ENCODE measurements at regions not wholly inside any gene's neighbourhood (a gene's known extent, or its start where the extent isn't known, plus 50 kb on each side); places are given as distances from the start of the nearest gene placed in this dataset.

DNA sequence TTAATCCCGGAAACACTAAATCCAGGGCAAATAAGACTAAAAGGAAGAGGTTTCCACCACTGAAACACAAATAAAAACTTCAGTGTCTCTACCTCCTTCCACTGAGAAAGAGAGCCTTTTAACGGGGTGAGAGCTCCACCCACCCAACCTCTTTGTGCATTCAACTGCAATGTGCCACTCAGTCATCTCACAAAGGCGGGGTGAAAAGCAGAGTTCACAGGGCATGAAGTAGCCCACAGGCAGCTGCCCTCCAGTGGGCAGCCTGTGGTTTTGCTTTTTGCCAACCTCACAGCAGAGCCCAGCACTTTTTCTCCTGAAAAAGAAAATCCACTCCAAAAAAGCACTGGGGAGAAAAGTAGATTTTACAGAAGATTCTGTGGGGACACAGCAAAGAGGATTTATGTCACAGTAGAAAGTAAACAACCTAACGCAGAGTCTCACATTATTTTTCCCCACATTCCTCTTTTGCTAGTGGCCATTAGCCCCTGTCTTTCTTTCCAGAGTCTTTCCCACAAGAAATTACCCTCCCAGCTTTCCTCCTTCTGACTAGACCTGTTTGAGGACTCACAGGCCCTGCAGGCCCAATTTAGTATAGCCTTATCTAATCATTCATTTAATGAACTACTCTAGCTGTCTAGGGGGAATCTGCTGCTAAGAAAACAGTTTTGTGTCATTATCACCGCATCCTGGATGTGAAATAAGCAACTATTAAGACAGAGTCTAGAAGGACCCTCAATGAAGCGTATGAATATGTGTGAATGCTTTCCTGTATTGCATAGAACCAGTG, 753.8 kb upstream of the FOXG1 start:
- Mint-ChIP-seq H3K4me1 (no peaks in the 10 kb centered on the region), H3K27me3 (no peaks in the 10 kb centered on the region), H3K36me3 (ENCODE audit: low read depth) (no peaks in the 10 kb centered on the region), H3K27ac (no peak overlapping the region), H3K4me3 (no peak overlapping the region)
- no peak for DNase-seq
- no peaks in the 10 kb centered on the region for H3K9me3 ChIP-seq (ENCODE audit: control insufficient read depth, low read length, poor library complexity, severe bottlenecking)
- ATAC-seq = no peak

DNA sequence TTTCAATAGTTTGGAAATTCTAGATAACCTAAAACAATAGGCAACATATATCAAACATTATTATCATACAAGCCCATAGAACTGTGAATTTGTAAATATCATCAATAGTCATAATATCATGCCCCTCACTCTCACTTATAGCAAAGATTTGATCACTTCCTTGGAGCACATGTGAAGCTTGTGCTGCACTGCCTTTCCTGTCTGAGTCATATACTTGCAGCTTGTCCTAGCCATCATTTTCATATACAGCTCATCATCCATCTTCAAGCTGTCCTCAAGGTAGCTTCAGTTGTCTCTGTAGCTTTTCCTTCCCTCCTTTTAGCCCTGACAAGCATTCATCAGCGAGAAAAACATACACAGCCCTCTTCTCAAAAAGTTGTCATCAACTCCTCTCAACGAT, 746.5 kb upstream of the FOXG1 start:
- Mint-ChIP-seq H3K4me1 (no peaks in the 10 kb centered on the region), H3K27me3 (no peaks in the 10 kb centered on the region), H3K27ac (no peak overlapping the region), H3K36me3 (ENCODE audit: low read depth) (no peaks in the 10 kb centered on the region), H3K4me3 (no peak overlapping the region)
- DNase-seq (no peak), ATAC-seq (no peak)
- H3K9me3 ChIP-seq (ENCODE audit: control insufficient read depth, low read length, poor library complexity, severe bottlenecking) = no peaks in the 10 kb centered on the region

DNA sequence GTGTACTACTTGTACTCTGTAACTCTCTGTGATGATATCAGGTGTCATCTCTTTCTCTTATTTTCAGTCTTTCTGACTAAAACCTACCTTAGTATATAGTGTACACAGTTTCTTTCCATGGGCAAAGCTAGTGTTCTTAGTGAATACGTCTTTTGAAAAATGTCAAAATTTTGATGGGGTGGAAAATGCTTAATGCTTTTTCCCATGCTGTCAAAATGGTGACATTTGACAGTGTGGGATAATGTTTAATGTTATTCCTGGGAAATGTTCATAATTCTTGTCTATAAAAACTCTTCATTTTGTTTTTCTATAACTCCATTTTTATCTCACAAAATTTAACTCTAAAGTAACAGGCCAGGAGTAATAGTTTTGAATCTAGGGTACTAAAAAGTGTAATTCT, 742.7 kb upstream of the FOXG1 start:
- no peak for ATAC-seq
- H3K36me3 Mint-ChIP-seq (ENCODE audit: low read depth) = no peaks in the 10 kb centered on the region
- no peaks in the 10 kb centered on the region for H3K9me3 ChIP-seq (ENCODE audit: control insufficient read depth, low read length, poor library complexity, severe bottlenecking)
- no peak overlapping the region for H3K4me3 Mint-ChIP-seq
- no peak overlapping the region for H3K27ac Mint-ChIP-seq
- no peak for DNase-seq
- no peaks in the 10 kb centered on the region for H3K27me3 Mint-ChIP-seq
- no peaks in the 10 kb centered on the region for H3K4me1 Mint-ChIP-seq

DNA sequence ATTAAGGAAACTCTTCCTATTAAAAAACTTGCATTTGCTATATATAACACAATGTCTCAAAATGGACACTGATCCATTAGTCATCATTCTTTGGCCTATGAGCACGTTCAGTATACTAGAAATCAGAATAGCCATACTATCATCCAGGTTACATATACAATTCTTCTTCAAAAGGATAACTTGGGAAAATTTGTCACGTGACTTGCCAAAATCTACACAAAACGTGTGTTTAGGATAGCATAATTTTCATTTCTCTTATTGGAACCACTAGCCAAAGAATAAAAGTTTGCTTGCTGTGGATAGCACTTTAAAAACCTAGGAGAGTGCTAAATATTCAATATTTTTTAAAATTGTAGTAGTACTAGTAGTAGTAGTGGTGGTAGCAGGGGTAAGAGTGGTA, 714.3 kb upstream of the FOXG1 start:
- no peaks in the 10 kb centered on the region for H3K36me3 Mint-ChIP-seq (ENCODE audit: low read depth)
- H3K27me3 Mint-ChIP-seq = no peaks in the 10 kb centered on the region
- no peak for DNase-seq
- no peak overlapping the region for H3K4me3 Mint-ChIP-seq
- H3K27ac Mint-ChIP-seq = no peak overlapping the region
- no peak for ATAC-seq
- H3K4me1 Mint-ChIP-seq = no peaks in the 10 kb centered on the region
- H3K9me3 ChIP-seq (ENCODE audit: control insufficient read depth, low read length, poor library complexity, severe bottlenecking) = no peaks in the 10 kb centered on the region

DNA sequence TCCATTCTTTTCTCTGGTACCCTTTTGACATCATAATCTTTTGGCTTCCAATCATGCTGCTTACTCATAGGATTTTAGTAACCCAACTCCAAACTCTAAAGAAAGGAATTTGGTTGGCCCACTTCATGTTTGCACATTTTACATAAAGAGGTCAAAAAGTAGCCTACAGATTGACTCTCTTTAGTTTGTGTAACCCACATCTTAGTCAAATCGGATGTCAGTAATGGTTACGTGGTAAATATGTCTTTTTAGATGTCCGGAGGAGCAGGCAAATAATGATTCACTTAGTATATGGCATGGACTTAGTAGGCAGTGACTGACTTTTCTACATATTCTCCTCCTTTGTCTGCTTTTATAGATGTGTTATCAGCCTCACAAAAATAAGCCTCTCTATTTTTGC, 711.6 kb upstream of the FOXG1 start:
- Mint-ChIP-seq H3K27ac (no peak overlapping the region), H3K4me1 (no peaks in the 10 kb centered on the region), H3K4me3 (no peak overlapping the region), H3K36me3 (ENCODE audit: low read depth) (no peaks in the 10 kb centered on the region), H3K27me3 (no peaks in the 10 kb centered on the region)
- DNase-seq = no peak
- ATAC-seq = no peak
- no peaks in the 10 kb centered on the region for H3K9me3 ChIP-seq (ENCODE audit: control insufficient read depth, low read length, poor library complexity, severe bottlenecking)

DNA sequence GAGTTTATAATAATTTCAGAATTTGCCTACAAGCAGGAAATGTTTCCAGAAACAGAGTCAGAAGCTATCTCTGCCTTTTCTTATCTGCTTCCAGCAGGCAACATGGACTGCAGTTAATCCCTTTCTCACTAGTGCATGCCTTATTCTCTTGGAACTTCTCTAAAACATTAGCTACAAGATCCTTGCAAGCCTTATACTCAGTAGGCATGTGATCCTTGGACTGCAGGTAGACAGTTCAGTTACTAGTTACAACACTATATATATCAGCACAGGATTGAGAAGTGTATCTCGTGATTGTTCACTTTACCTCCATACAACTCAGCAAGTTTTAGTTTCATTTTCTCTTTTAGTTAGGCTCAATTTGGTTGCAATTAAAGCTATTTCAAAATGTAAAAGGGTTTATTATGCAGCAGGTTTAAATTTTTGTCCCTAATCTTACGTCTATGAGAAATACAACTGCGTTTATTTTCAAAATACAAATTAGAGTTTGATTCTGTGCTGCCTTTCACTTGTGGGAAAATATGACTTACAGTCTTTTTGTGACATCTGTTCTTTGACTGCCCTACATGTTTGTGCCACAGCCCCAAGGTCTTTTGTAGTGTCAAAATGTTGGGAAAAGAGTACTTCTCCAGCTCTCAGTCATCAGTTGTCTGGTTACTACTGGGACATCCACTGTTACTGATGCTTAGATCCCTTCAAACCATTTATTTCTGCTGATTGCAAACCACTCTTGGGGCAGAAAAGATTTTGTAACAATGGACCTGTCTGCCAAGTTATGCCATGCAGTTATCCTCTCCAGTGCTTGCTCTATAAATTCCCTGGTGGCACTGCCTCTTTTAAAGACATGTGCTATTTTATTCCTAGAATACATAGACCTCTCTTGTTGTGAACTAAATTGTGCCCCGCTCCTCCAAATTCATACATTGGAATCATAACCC, 709.0 kb upstream of the FOXG1 start:
- Mint-ChIP-seq H3K27me3 (no peaks in the 10 kb centered on the region), H3K4me3 (peak overlapping the region; percentile 16), H3K27ac (no peak overlapping the region), H3K36me3 (ENCODE audit: low read depth) (no peaks in the 10 kb centered on the region), H3K4me1 (no peaks in the 10 kb centered on the region)
- H3K9me3 ChIP-seq (ENCODE audit: control insufficient read depth, low read length, poor library complexity, severe bottlenecking) = no peaks in the 10 kb centered on the region
- DNase-seq = no peak
- ATAC-seq = no peak

DNA sequence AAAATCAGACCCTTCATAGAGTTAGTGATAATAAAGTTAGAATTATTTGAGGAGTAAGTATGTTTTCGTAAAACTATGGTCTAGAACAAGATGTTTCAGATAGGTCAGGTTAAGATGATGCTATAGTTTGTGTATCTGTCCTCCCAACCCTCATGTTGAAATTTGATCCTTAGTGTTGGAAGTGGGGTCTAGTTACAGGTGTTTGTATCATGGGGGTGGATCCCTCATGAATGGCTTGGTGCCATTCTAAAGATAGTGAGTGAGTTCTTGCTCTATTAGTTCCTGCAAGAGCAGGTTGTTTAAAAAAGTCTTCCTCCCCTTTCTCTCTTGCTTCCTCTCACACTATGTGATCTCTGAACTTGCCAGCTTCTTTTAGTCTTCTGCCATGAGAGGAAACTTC, 707.3 kb upstream of the FOXG1 start:
- ATAC-seq (no peak), DNase-seq (no peak)
- Mint-ChIP-seq H3K27me3 (no peaks in the 10 kb centered on the region), H3K4me1 (no peaks in the 10 kb centered on the region), H3K27ac (no peak overlapping the region), H3K4me3 (no peak overlapping the region), H3K36me3 (ENCODE audit: low read depth) (no peaks in the 10 kb centered on the region)
- no peaks in the 10 kb centered on the region for H3K9me3 ChIP-seq (ENCODE audit: control insufficient read depth, low read length, poor library complexity, severe bottlenecking)

DNA sequence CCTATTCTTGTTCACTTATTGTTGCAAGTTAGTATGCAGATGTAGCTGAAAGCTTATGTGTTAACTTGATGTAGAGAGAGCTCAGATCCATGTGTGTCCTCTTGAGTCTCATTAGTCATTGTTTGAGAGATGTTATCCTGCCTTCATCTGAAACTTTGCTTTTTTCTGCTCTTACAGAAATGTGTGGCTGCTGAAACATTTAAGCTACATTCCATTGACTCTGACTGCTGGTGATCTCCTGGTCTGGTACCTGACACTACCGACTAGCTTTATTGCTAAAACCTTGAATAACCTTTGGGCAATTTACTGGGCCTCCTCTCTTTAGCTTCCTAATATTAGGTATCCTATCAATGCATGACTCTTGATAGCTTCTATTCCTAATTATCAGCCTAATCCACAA, 705.6 kb upstream of the FOXG1 start:
- Mint-ChIP-seq H3K36me3 (ENCODE audit: low read depth) (no peaks in the 10 kb centered on the region), H3K27me3 (no peaks in the 10 kb centered on the region), H3K4me3 (no peak overlapping the region), H3K4me1 (no peaks in the 10 kb centered on the region), H3K27ac (no peak overlapping the region)
- H3K9me3 ChIP-seq (ENCODE audit: control insufficient read depth, low read length, poor library complexity, severe bottlenecking) = no peaks in the 10 kb centered on the region
- ATAC-seq (no peak), DNase-seq (no peak)

DNA sequence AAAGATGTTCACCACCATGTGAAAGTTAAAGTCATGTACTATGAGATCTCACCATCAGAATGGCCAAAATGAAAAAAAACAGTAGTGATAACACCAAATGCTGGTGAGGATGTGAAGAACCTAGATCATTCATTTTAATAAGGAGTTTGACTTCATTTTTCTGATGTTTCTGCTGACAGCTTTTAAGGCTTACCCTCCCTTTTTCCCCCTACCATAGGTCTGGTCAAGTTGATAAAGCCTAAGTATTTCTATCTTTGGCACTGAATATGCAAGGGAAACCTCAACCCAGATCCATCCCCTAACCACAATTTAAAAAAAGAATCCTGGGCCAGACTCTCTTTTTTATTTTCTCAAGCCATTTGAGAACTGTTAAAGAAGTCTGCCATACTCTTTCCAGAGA, 689.6 kb upstream of the FOXG1 start:
- no peak overlapping the region for H3K4me3 Mint-ChIP-seq
- H3K27me3 Mint-ChIP-seq = no peaks in the 10 kb centered on the region
- no peaks in the 10 kb centered on the region for H3K36me3 Mint-ChIP-seq (ENCODE audit: low read depth)
- H3K9me3 ChIP-seq (ENCODE audit: control insufficient read depth, low read length, poor library complexity, severe bottlenecking) = peaks cover 4% of the 10 kb centered on the region
- H3K4me1 Mint-ChIP-seq = no peaks in the 10 kb centered on the region
- DNase-seq (no peak), ATAC-seq (no peak)
- H3K27ac Mint-ChIP-seq = no peak overlapping the region

DNA sequence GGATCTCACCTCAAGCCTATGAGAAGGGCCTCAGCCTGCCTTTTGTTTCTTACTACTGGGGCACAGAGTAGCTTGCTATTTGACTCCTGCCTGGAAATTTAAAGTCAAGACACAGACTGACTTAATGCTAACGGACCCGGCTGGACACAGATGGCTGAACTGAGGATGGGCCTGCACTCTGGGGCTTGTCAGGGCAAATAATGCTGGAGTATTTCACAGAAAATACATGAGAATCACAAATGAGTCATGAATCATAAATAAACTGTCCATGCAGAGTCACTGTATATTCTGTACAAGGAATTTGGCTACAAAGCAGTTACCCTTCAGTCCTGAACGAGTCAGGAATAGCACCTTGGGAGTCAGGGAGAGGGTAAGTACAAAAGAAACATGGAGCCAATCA, 683.2 kb upstream of the FOXG1 start:
- no peaks in the 10 kb centered on the region for H3K27me3 Mint-ChIP-seq
- ATAC-seq (no peak), DNase-seq (no peak)
- no peaks in the 10 kb centered on the region for H3K4me1 Mint-ChIP-seq
- H3K9me3 ChIP-seq (ENCODE audit: control insufficient read depth, low read length, poor library complexity, severe bottlenecking) = no peaks in the 10 kb centered on the region
- no peak overlapping the region for H3K27ac Mint-ChIP-seq
- no peak overlapping the region for H3K4me3 Mint-ChIP-seq
- no peaks in the 10 kb centered on the region for H3K36me3 Mint-ChIP-seq (ENCODE audit: low read depth)

DNA sequence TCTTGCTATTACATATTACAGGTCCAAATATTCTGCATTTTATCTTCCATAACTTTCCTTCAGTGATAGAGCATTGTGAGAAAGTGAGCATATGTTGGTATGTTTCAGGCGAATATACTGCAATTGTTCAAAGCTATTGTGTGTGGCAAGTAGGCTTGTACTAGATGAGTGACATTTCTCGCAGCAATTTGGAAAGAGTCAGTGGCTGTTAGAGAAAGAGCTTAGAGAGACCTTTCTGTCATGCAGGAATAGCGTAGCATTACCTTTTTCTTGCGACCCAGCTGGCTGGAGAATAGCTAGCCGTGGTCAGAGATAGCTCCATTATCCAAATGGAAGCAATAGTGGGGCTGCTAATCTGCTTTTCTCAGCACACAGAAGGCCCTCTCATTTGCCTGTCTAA, 678.5 kb upstream of the FOXG1 start:
- H3K9me3 ChIP-seq (ENCODE audit: control insufficient read depth, low read length, poor library complexity, severe bottlenecking) = no peaks in the 10 kb centered on the region
- Mint-ChIP-seq H3K27ac (no peak overlapping the region), H3K36me3 (ENCODE audit: low read depth) (no peaks in the 10 kb centered on the region), H3K4me1 (no peaks in the 10 kb centered on the region), H3K27me3 (no peaks in the 10 kb centered on the region), H3K4me3 (no peak overlapping the region)
- no peak for ATAC-seq
- DNase-seq = no peak

DNA sequence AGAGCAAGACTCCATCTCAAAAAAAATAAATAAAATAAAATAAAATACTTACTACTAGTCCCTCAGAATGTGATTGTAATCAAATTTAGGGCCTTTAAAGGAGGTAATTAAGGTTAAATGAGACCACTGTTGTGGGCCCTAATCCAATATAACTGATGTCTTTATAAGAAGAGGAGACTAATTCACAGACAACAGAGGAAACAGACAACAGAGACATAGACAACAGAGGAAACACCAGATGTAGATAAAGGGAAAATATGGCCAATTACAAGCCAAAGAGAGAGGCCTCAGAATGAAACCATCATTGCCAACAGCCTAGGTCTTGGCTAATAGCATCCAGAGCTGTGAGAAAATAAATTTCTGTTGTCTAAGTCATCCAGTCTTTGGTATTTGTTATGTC, 669.0 kb upstream of the FOXG1 start:
- H3K4me3 Mint-ChIP-seq = no peak overlapping the region
- no peak for ATAC-seq

DNA sequence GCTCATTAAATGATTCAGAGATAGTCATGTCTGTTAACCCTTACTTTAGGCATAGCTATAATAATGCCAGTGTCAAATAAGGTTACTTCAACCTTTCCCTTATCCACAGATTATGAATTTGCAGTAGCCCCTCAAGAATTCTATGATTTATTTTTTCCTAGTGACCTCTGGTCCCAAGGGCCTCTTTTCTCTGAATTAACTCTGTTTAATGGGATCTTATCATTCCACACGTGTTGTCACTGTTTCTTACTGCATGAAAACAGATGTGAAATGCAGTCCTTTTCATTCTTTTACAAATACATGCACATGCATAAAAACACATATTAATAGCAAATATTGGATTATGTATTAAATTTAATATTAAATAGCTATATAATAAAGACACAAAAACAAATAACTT, 667.7 kb upstream of the FOXG1 start:
- H3K9me3 ChIP-seq (ENCODE audit: control insufficient read depth, low read length, poor library complexity, severe bottlenecking) = no peaks in the 10 kb centered on the region
- H3K27me3 Mint-ChIP-seq = no peaks in the 10 kb centered on the region
- no peak for ATAC-seq
- H3K27ac Mint-ChIP-seq = no peak overlapping the region
- DNase-seq = no peak
- H3K4me3 Mint-ChIP-seq = no peak overlapping the region
- H3K4me1 Mint-ChIP-seq = no peaks in the 10 kb centered on the region
- H3K36me3 Mint-ChIP-seq (ENCODE audit: low read depth) = no peaks in the 10 kb centered on the region

More for the DNA sequence above, 669.0 kb upstream of the FOXG1 start:
- no peaks in the 10 kb centered on the region for H3K4me1 Mint-ChIP-seq
- no peak overlapping the region for H3K27ac Mint-ChIP-seq
- H3K36me3 Mint-ChIP-seq (ENCODE audit: low read depth) = no peaks in the 10 kb centered on the region
- no peak for DNase-seq
- no peaks in the 10 kb centered on the region for H3K27me3 Mint-ChIP-seq
- H3K9me3 ChIP-seq (ENCODE audit: control insufficient read depth, low read length, poor library complexity, severe bottlenecking) = no peaks in the 10 kb centered on the region

DNA sequence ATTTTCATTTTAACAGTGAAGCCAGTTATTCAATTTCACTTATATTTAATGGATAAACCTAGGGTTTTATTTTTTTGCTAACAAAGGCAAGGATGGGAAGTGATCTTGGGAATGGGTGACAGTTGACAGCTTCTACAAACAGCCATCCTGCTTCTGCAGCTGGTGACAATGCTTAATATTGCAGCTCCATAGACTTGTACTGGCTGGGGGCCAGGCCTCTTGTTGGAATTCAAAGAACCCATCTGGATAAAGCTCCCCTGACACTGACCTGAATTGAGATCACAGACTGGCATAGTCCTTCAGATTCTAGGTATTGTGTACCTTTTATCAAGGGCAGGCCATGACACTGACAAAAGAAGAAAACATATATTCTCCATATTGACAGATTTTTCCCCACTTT, 664.6 kb upstream of the FOXG1 start:
- H3K27me3 Mint-ChIP-seq = no peaks in the 10 kb centered on the region
- H3K4me3 Mint-ChIP-seq = no peak overlapping the region
- no peaks in the 10 kb centered on the region for H3K36me3 Mint-ChIP-seq (ENCODE audit: low read depth)
- H3K9me3 ChIP-seq (ENCODE audit: control insufficient read depth, low read length, poor library complexity, severe bottlenecking) = no peaks in the 10 kb centered on the region
- DNase-seq (no peak), ATAC-seq (no peak)
- no peak overlapping the region for H3K27ac Mint-ChIP-seq
- no peaks in the 10 kb centered on the region for H3K4me1 Mint-ChIP-seq

All from T-helper 17 cell (primary cell).